ENCODE measurements at regions not wholly inside any gene's neighbourhood (a gene's known extent, or its start where the extent isn't known, plus 50 kb on each side); places are given as distances from the start of the nearest gene placed in this dataset.

GRCh38 chr6:33908025-33908424, 104.2 kb upstream of the MLN start:
- TF ChIP-seq, protein P1, sequence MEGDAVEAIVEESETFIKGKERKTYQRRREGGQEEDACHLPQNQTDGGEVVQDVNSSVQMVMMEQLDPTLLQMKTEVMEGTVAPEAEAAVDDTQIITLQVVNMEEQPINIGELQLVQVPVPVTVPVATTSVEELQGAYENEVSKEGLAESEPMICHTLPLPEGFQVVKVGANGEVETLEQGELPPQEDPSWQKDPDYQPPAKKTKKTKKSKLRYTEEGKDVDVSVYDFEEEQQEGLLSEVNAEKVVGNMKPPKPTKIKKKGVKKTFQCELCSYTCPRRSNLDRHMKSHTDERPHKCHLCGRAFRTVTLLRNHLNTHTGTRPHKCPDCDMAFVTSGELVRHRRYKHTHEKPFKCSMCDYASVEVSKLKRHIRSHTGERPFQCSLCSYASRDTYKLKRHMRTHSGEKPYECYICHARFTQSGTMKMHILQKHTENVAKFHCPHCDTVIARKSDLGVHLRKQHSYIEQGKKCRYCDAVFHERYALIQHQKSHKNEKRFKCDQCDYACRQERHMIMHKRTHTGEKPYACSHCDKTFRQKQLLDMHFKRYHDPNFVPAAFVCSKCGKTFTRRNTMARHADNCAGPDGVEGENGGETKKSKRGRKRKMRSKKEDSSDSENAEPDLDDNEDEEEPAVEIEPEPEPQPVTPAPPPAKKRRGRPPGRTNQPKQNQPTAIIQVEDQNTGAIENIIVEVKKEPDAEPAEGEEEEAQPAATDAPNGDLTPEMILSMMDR (IDR thresholded peaks at IDR 0.05): no peak
- H3K36me3 ChIP-seq: no peaks in the 10 kb centered on the region
- no peaks in the 10 kb centered on the region for H3K9me3 ChIP-seq
- no peak overlapping the region for H3K27ac ChIP-seq
- no peak for ATAC-seq
- H3K4me1 ChIP-seq: no peaks in the 10 kb centered on the region
- no peak overlapping the region for H3K4me3 ChIP-seq
- DNase-seq: no peak
- intact Hi-C loops (cut with DNase I): no loop called here
- no peaks in the 10 kb centered on the region for H3K27me3 ChIP-seq

- Histone ChIP-seq H3K4me1 (no peaks in the 10 kb centered on the region), H3K4me3 (no peak overlapping the region), H3K36me3 (no peaks in the 10 kb centered on the region), H3K27ac (no peak overlapping the region), H3K27me3 (no peaks in the 10 kb centered on the region), H3K9me3 (no peaks in the 10 kb centered on the region)
- DNase-seq (no peak), ATAC-seq (no peak)
- intact Hi-C loops (cut with DNase I): no loop called here
- TF ChIP-seq, protein P1 (IDR thresholded peaks at IDR 0.05): no peak
These were observed 103.4 kb upstream of the MLN start for GRCh38 chr6:33907227-33907626.

- no peaks in the 10 kb centered on the region for H3K4me1 ChIP-seq
- no peak for ATAC-seq
- intact Hi-C loops (cut with DNase I): no loop called here
These were observed 102.6 kb upstream of the MLN start for GRCh38 chr6:33906439-33906838.

DNA sequence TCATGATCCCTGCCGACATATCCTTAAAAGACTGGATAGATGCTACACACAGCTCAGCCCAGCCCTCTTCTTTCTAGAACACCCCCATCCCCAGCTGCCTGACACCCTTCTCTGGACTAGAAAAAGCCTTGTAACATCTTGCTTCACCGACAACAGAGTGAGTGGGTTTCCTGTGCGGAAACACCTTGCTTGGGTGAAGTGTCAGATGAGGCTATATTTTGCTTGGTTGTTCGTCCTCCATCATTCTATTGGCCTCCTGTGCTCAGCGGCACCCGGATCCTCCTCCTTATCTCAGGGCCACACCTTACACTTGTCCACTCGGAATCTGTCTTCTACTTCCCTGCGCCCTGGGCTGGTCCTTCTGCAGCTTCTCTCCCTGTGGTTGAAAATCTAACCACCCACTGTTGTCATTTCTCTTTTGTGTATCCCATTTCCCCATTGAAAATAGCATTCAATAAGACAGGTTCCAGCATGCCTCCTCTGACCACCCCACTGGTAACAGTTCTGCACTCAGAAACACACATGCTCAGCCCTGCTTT, 101.3 kb upstream of the MLN start:
- intact Hi-C loops (cut with DNase I): no loop called here
- Histone ChIP-seq H3K4me1 (no peaks in the 10 kb centered on the region), H3K36me3 (no peaks in the 10 kb centered on the region), H3K27me3 (no peaks in the 10 kb centered on the region), H3K4me3 (no peak overlapping the region), H3K9me3 (no peaks in the 10 kb centered on the region), H3K27ac (no peak overlapping the region)
- TF ChIP-seq, protein P1 (IDR thresholded peaks at IDR 0.05): no peak
- ATAC-seq (no peak), DNase-seq (no peak)

More at GRCh38 chr6:33906439-33906838, 102.6 kb upstream of the MLN start:
- TF ChIP-seq, protein P1 (IDR thresholded peaks at IDR 0.05): no peak
- Histone ChIP-seq H3K4me3 (no peak overlapping the region), H3K27me3 (no peaks in the 10 kb centered on the region), H3K9me3 (no peaks in the 10 kb centered on the region), H3K27ac (no peak overlapping the region), H3K36me3 (no peaks in the 10 kb centered on the region)
- no peak for DNase-seq

DNA sequence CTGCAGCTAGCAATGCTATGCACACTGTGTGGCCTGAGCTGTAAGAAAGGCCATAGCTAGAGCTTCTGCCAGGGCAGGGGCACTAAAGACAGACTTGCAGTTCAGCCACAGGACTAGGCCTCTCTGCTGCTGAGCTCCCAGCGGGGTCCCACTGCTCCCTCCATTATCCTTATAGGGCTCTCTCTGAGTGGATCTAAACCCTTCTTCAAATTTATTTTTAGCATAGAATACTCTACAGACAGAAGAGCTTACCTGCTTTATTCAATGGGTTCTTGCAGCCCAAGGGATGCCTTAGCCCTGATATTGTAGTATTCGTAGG, 100.9 kb upstream of the MLN start:
- intact Hi-C loops (cut with DNase I): no loop called here

More for the DNA sequence above, 100.9 kb upstream of the MLN start:
- no peak overlapping the region for H3K4me3 ChIP-seq
- no peaks in the 10 kb centered on the region for H3K4me1 ChIP-seq
- no peaks in the 10 kb centered on the region for H3K27me3 ChIP-seq
- H3K36me3 ChIP-seq: no peaks in the 10 kb centered on the region
- ATAC-seq: no peak
- no peak for DNase-seq
- TF ChIP-seq, protein P1 (IDR thresholded peaks at IDR 0.05): no peak
- H3K27ac ChIP-seq: no peak overlapping the region
- H3K9me3 ChIP-seq: no peaks in the 10 kb centered on the region

Data from left lung (tissue), 4 donors.